ENCODE measurements at regions not wholly inside any gene's neighbourhood (a gene's known extent, or its start where the extent isn't known, plus 50 kb on each side); places are given as distances from the start of the nearest gene placed in this dataset.

GRCh38 chr4:136390824-136391223, 1141.5 kb downstream of the PCDH18 start:
- H3K4me3 ChIP-seq (ENCODE audit: insufficient read depth in 1 of 2, low read depth in 1 of 2, low read length in 2 of 2), result no peak overlapping the region
- no peak overlapping the region for H3K4me2 ChIP-seq (ENCODE audit: low read length, poor library complexity, severe bottlenecking)
- H3K27ac ChIP-seq (ENCODE audit: low read length, poor library complexity, severe bottlenecking), result no peak overlapping the region
- no peaks in the 10 kb centered on the region for H3K79me1 ChIP-seq (replicated peaks; ENCODE audit: low read length, poor library complexity, severe bottlenecking)
- no CpG with 5 or more reads among the region's 1 CpG for WGBS
- H2BK5ac ChIP-seq (ENCODE audit: low read depth, low read length, poor library complexity, severe bottlenecking), result no peak overlapping the region
- peaks cover 0 to 3% of the 10 kb centered on the region in 2 experiments for H3K36me3 ChIP-seq (ENCODE audit: control insufficient read depth in 1 of 2, insufficient read depth in 2 of 2, low read depth in 1 of 2, low read length in 2 of 2)
- no peak overlapping the region for H4K8ac ChIP-seq (ENCODE audit: low read length)
- no peaks in the 10 kb centered on the region for H3K9me3 ChIP-seq (ENCODE audit: control insufficient read depth, low read length)
- no peak overlapping the region for H3K9ac ChIP-seq (ENCODE audit: low read length)
- no peak overlapping the region for H2AK5ac ChIP-seq (ENCODE audit: low read length, severe bottlenecking)
- H2BK120ac ChIP-seq (ENCODE audit: low read depth, low read length), result no peak overlapping the region
- H2BK12ac ChIP-seq (ENCODE audit: low read length in 2 of 2), result no peak overlapping the region
- no peak overlapping the region for H4K91ac ChIP-seq (ENCODE audit: low read length)
- no peak overlapping the region for H2BK15ac ChIP-seq (ENCODE audit: low read depth, poor library complexity, severe bottlenecking)
- H2AFZ ChIP-seq (ENCODE audit: low read depth, low read length), result no peak overlapping the region
- no peaks in the 10 kb centered on the region for H3K27me3 ChIP-seq (ENCODE audit: control insufficient read depth in 1 of 2, insufficient read depth in 1 of 2, low read length in 2 of 2)
- H3K14ac ChIP-seq (ENCODE audit: low read length in 2 of 2), result no peak overlapping the region
- no peak overlapping the region for H3K18ac ChIP-seq (ENCODE audit: low read depth in 1 of 2, low read length in 2 of 2)
- H3K23ac ChIP-seq (ENCODE audit: low read length in 2 of 2), result no peak overlapping the region
- DNase-seq, result no peak
- H3K4ac ChIP-seq (ENCODE audit: low read depth in 1 of 2, low read length in 2 of 2), result no peak overlapping the region
- H3K4me1 ChIP-seq (ENCODE audit: control insufficient read depth, insufficient read depth, low read depth, low read length), result no peaks in the 10 kb centered on the region

- no peak for DNase-seq
- Histone ChIP-seq H2BK12ac (ENCODE audit: low read length in 2 of 2) (no peak overlapping the region), H2BK15ac (ENCODE audit: low read depth, poor library complexity, severe bottlenecking) (no peak overlapping the region), H2BK120ac (ENCODE audit: low read depth, low read length) (no peak overlapping the region), H3K79me1 (replicated peaks; ENCODE audit: low read length, poor library complexity, severe bottlenecking) (no peaks in the 10 kb centered on the region), H3K4me3 (ENCODE audit: insufficient read depth in 1 of 2, low read depth in 1 of 2, low read length in 2 of 2) (no peak overlapping the region), H2BK5ac (ENCODE audit: low read depth, low read length, poor library complexity, severe bottlenecking) (no peak overlapping the region), H3K9me3 (ENCODE audit: control insufficient read depth, low read length) (no peaks in the 10 kb centered on the region), H2AK5ac (ENCODE audit: low read length, severe bottlenecking) (no peak overlapping the region), H4K91ac (ENCODE audit: low read length) (no peak overlapping the region), H3K9ac (ENCODE audit: low read length) (no peak overlapping the region), H3K23ac (ENCODE audit: low read length in 2 of 2) (no peak overlapping the region), H3K27me3 (ENCODE audit: control insufficient read depth in 1 of 2, insufficient read depth in 1 of 2, low read length in 2 of 2) (no peaks in the 10 kb centered on the region), H4K8ac (ENCODE audit: low read length) (no peak overlapping the region), H3K4ac (ENCODE audit: low read depth in 1 of 2, low read length in 2 of 2) (no peak overlapping the region), H2AFZ (ENCODE audit: low read depth, low read length) (no peak overlapping the region), H3K27ac (ENCODE audit: low read length, poor library complexity, severe bottlenecking) (no peak overlapping the region), H3K4me1 (ENCODE audit: control insufficient read depth, insufficient read depth, low read depth, low read length) (no peaks in the 10 kb centered on the region), H3K4me2 (ENCODE audit: low read length, poor library complexity, severe bottlenecking) (no peak overlapping the region), H3K36me3 (ENCODE audit: control insufficient read depth in 1 of 2, insufficient read depth in 2 of 2, low read depth in 1 of 2, low read length in 2 of 2) (no peaks in the 10 kb centered on the region), H3K14ac (ENCODE audit: low read length in 2 of 2) (no peak overlapping the region), H3K18ac (ENCODE audit: low read depth in 1 of 2, low read length in 2 of 2) (no peak overlapping the region)
- no CpG with 5 or more reads among the region's 1 CpG for WGBS
Observed at GRCh38 chr4:136383082-136383481, 1149.2 kb downstream of the PCDH18 start.

GRCh38 chr4:136371231-136371630, 1161.1 kb downstream of the PCDH18 start:
- no peak overlapping the region for H3K18ac ChIP-seq (ENCODE audit: low read depth in 1 of 2, low read length in 2 of 2)
- no peak overlapping the region for H2BK12ac ChIP-seq (ENCODE audit: low read length in 2 of 2)
- H3K36me3 ChIP-seq (ENCODE audit: control insufficient read depth in 1 of 2, insufficient read depth in 2 of 2, low read depth in 1 of 2, low read length in 2 of 2), result no peaks in the 10 kb centered on the region
- H2AFZ ChIP-seq (ENCODE audit: low read depth, low read length), result no peak overlapping the region
- 100% methylated on average over 1 of the region's 2 CpGs for WGBS
- no peaks in the 10 kb centered on the region for H3K9me3 ChIP-seq (ENCODE audit: control insufficient read depth, low read length)
- no peak overlapping the region for H2BK120ac ChIP-seq (ENCODE audit: low read depth, low read length)
- H3K9ac ChIP-seq (ENCODE audit: low read length), result no peak overlapping the region
- H3K14ac ChIP-seq (ENCODE audit: low read length in 2 of 2), result no peak overlapping the region
- H4K8ac ChIP-seq (ENCODE audit: low read length), result no peak overlapping the region
- H3K4me1 ChIP-seq (ENCODE audit: control insufficient read depth, insufficient read depth, low read depth, low read length), result no peaks in the 10 kb centered on the region
- H2AK5ac ChIP-seq (ENCODE audit: low read length, severe bottlenecking), result no peak overlapping the region
- no peak overlapping the region for H4K91ac ChIP-seq (ENCODE audit: low read length)
- H3K4ac ChIP-seq (ENCODE audit: low read depth in 1 of 2, low read length in 2 of 2), result no peak overlapping the region
- no peak overlapping the region for H2BK5ac ChIP-seq (ENCODE audit: low read depth, low read length, poor library complexity, severe bottlenecking)
- H2BK15ac ChIP-seq (ENCODE audit: low read depth, poor library complexity, severe bottlenecking), result no peak overlapping the region
- H3K4me3 ChIP-seq (ENCODE audit: insufficient read depth in 1 of 2, low read depth in 1 of 2, low read length in 2 of 2), result no peak overlapping the region
- no peaks in the 10 kb centered on the region for H3K27me3 ChIP-seq (ENCODE audit: control insufficient read depth in 1 of 2, insufficient read depth in 1 of 2, low read length in 2 of 2)
- H3K79me1 ChIP-seq (replicated peaks; ENCODE audit: low read length, poor library complexity, severe bottlenecking), result no peaks in the 10 kb centered on the region
- DNase-seq, result no peak
- H3K4me2 ChIP-seq (ENCODE audit: low read length, poor library complexity, severe bottlenecking), result no peak overlapping the region
- no peak overlapping the region for H3K23ac ChIP-seq (ENCODE audit: low read length in 2 of 2)
- H3K27ac ChIP-seq (ENCODE audit: low read length, poor library complexity, severe bottlenecking), result no peak overlapping the region

- Histone ChIP-seq H3K36me3 (ENCODE audit: control insufficient read depth in 1 of 2, insufficient read depth in 2 of 2, low read depth in 1 of 2, low read length in 2 of 2) (no peaks in the 10 kb centered on the region), H3K9ac (ENCODE audit: low read length) (no peak overlapping the region), H3K23ac (ENCODE audit: low read length in 2 of 2) (no peak overlapping the region), H3K4me1 (ENCODE audit: control insufficient read depth, insufficient read depth, low read depth, low read length) (no peaks in the 10 kb centered on the region), H4K91ac (ENCODE audit: low read length) (no peak overlapping the region), H3K27ac (ENCODE audit: low read length, poor library complexity, severe bottlenecking) (no peak overlapping the region), H2BK5ac (ENCODE audit: low read depth, low read length, poor library complexity, severe bottlenecking) (no peak overlapping the region), H3K14ac (ENCODE audit: low read length in 2 of 2) (no peak overlapping the region), H2AFZ (ENCODE audit: low read depth, low read length) (no peak overlapping the region), H2BK120ac (ENCODE audit: low read depth, low read length) (no peak overlapping the region), H2BK15ac (ENCODE audit: low read depth, poor library complexity, severe bottlenecking) (no peak overlapping the region), H4K8ac (ENCODE audit: low read length) (no peak overlapping the region), H3K27me3 (ENCODE audit: control insufficient read depth in 1 of 2, insufficient read depth in 1 of 2, low read length in 2 of 2) (no peaks in the 10 kb centered on the region), H3K4me2 (ENCODE audit: low read length, poor library complexity, severe bottlenecking) (no peak overlapping the region), H3K18ac (ENCODE audit: low read depth in 1 of 2, low read length in 2 of 2) (no peak overlapping the region), H2AK5ac (ENCODE audit: low read length, severe bottlenecking) (no peak overlapping the region), H2BK12ac (ENCODE audit: low read length in 2 of 2) (no peak overlapping the region), H3K4ac (ENCODE audit: low read depth in 1 of 2, low read length in 2 of 2) (no peak overlapping the region), H3K9me3 (ENCODE audit: control insufficient read depth, low read length) (no peaks in the 10 kb centered on the region), H3K79me1 (replicated peaks; ENCODE audit: low read length, poor library complexity, severe bottlenecking) (no peaks in the 10 kb centered on the region), H3K4me3 (ENCODE audit: insufficient read depth in 1 of 2, low read depth in 1 of 2, low read length in 2 of 2) (no peak overlapping the region)
- DNase-seq, result peak; percentile 9
- 63% methylated on average over 1 of the region's 2 CpGs for WGBS
Observed at GRCh38 chr4:136369073-136369472, 1163.2 kb downstream of the PCDH18 start.
